ELR (cell line): ENCODE measurements at regions not wholly inside any gene's neighbourhood (a gene's known extent, or its start where the extent isn't known, plus 50 kb on each side); places are given as distances from the start of the nearest gene placed in this dataset.
A peak's percentile ranks its signal among the peaks of the same experiment; 100 is the strongest.

Experiments
- DNase-seq: peaks from one replicate; pipeline ENCODE4 v3.0.0-alpha.2; 2015; ENCODE audit warnings: low read depth

GRCh38 chr2:71776227-71776626 lies 322.9 kb downstream of the DYSF start:
- DNase-seq, result no peak

- DNase-seq, result no peak
Observed at GRCh38 chr2:71773218-71773617, 319.9 kb downstream of the DYSF start.

- DNase-seq, result no peak
Observed at GRCh38 chr2:71772510-71773172, 319.3 kb downstream of the DYSF start.

- DNase-seq, result no peak
Observed at GRCh38 chr2:71767663-71768062, 314.3 kb downstream of the DYSF start.

GRCh38 chr2:71759060-71759459 lies 305.7 kb downstream of the DYSF start:
- no peak for DNase-seq

GRCh38 chr2:71757351-71757750 lies 304.0 kb downstream of the DYSF start:
- DNase-seq, result no peak

- DNase-seq, result peak; percentile 58
Observed at GRCh38 chr2:71756280-71756906, 303.0 kb downstream of the DYSF start.

GRCh38 chr2:71751590-71751989 lies 298.2 kb downstream of the DYSF start:
- DNase-seq, result no peak

- peak; percentile 44 for DNase-seq
Observed at GRCh38 chr2:71749671-71750101, 296.3 kb downstream of the DYSF start.

- DNase-seq, result peak; percentile 74
Observed at GRCh38 chr2:71748227-71748626, 294.9 kb downstream of the DYSF start.

- DNase-seq, result no peak
Observed at GRCh38 chr2:71747559-71747958, 294.2 kb downstream of the DYSF start.

- peak; percentile 42 for DNase-seq
Observed at GRCh38 chr2:71746946-71747501, 293.7 kb downstream of the DYSF start.

- no peak for DNase-seq
Observed at GRCh38 chr2:71744781-71745180, 291.4 kb downstream of the DYSF start.

- DNase-seq, result no peak
Observed at GRCh38 chr2:71743995-71744675, 290.8 kb downstream of the DYSF start.

GRCh38 chr2:71742953-71743601 lies 289.7 kb downstream of the DYSF start:
- DNase-seq, result peak; percentile 94

- no peak for DNase-seq
Observed at GRCh38 chr2:71736986-71737385, 283.6 kb downstream of the DYSF start.

- DNase-seq, result no peak
Observed at GRCh38 chr2:71736091-71736861, 282.9 kb downstream of the DYSF start.
